OCI-LY1 (cell line): ENCODE measurements at regions not wholly inside any gene's neighbourhood (a gene's known extent, or its start where the extent isn't known, plus 50 kb on each side); places are given as distances from the start of the nearest gene placed in this dataset.

Experiments used
- H2AFZ ChIP-seq: fragments of 200-600 bp; sonication (generic), shearing (Covaris generic); 2 replicates; pipeline ENCODE4 v1.6.0; 2014; ENCODE audit warnings: antibody characterized with exemption, mild to moderate bottlenecking, low read length
- H3F3A ChIP-seq: fragments of 200-600 bp; sonication (generic), shearing (Covaris generic); 2 replicates; pipeline ENCODE4 v1.6.0; 2014; ENCODE audit warnings: mild to moderate bottlenecking, antibody characterized with exemption, low read length, moderate library complexity; ENCODE audit not compliant: insufficient read depth
- H3K27ac ChIP-seq: fragments of 200-600 bp; sonication (generic); 2 replicates; pipeline ENCODE4 v1.5.1; 2014; ENCODE audit warnings: low read length, mixed run types, mild to moderate bottlenecking, low read depth; ENCODE audit not compliant: poor library complexity, severe bottlenecking
- H3K27me3 ChIP-seq: fragments of 200-600 bp; sonication (generic); 2 replicates; pipeline ENCODE4 v1.6.0; 2014; ENCODE audit warnings: antibody characterized with exemption, mild to moderate bottlenecking, low read length, moderate library complexity; ENCODE audit not compliant: insufficient read depth
- H3K36me3 ChIP-seq: fragments of 200-600 bp; sonication (generic); 2 replicates; pipeline ENCODE4 v1.6.1; 2014; ENCODE audit warnings: mild to moderate bottlenecking, antibody characterized with exemption, low read length, moderate library complexity, mixed read lengths; ENCODE audit not compliant: insufficient read depth
- H3K4me1 ChIP-seq: fragments of 200-600 bp; sonication (generic); 2 replicates; pipeline ENCODE4 v1.5.1; 2014; ENCODE audit warnings: mild to moderate bottlenecking, low read length, moderate library complexity; ENCODE audit not compliant: insufficient read depth, severe bottlenecking
- H3K4me2 ChIP-seq: fragments of 200-600 bp; sonication (generic), shearing (Covaris generic); 2 replicates; pipeline ENCODE4 v1.6.1; 2014; ENCODE audit warnings: low read length
- H3K4me3 ChIP-seq: fragments of 200-600 bp; sonication (generic); 2 replicates; pipeline ENCODE4 v1.5.1; 2014; ENCODE audit warnings: low read length, low read depth, mild to moderate bottlenecking, mixed read lengths; ENCODE audit not compliant: poor library complexity, severe bottlenecking
- H3K79me2 ChIP-seq: fragments of 200-600 bp; shearing (Covaris generic); 2 replicates; pipeline ENCODE4 v1.6.1; 2016; ENCODE audit warnings: mixed run types, low read length, mixed read lengths; ENCODE audit not compliant: insufficient read depth
- H3K9ac ChIP-seq: fragments of 200-600 bp; sonication (generic), shearing (Covaris generic); 2 replicates; pipeline ENCODE4 v1.6.1; 2014; ENCODE audit warnings: mild to moderate bottlenecking, low read length, mixed read lengths
- H3K9me2 ChIP-seq: fragments of 200-600 bp; sonication (generic), shearing (Covaris generic); 2 replicates; pipeline ENCODE4 v1.6.1; 2014; ENCODE audit warnings: low read depth, mild to moderate bottlenecking, low read length, mixed read lengths
- H3K9me3 ChIP-seq: fragments of 200-600 bp; shearing (Covaris generic); 2 replicates; pipeline ENCODE4 v1.6.1; 2014; ENCODE audit warnings: low read length, mixed read lengths
- H4K20me1 ChIP-seq: fragments of 200-600 bp; sonication (generic), shearing (Covaris generic); 2 replicates; pipeline ENCODE4 v1.6.0; 2016; ENCODE audit warnings: mild to moderate bottlenecking, low read length; ENCODE audit not compliant: insufficient read depth
- CTCF ChIP-seq: fragments of 200-600 bp; sonication (generic), shearing (Covaris generic); IDR thresholded peaks from 2 replicates; pipeline ENCODE4 v1.5.1; 2017; ENCODE audit warnings: mild to moderate bottlenecking, antibody characterized with exemption, low read length, moderate library complexity, mixed read lengths
- EZH2 ChIP-seq: fragments of 200-600 bp; sonication (generic), shearing (Covaris generic); IDR thresholded peaks from 2 replicates; pipeline ENCODE4 v1.8.0; 2017; ENCODE audit warnings: borderline replicate concordance, mixed run types, mild to moderate bottlenecking, antibody characterized with exemption, low read length, moderate library complexity, mixed read lengths

DNA sequence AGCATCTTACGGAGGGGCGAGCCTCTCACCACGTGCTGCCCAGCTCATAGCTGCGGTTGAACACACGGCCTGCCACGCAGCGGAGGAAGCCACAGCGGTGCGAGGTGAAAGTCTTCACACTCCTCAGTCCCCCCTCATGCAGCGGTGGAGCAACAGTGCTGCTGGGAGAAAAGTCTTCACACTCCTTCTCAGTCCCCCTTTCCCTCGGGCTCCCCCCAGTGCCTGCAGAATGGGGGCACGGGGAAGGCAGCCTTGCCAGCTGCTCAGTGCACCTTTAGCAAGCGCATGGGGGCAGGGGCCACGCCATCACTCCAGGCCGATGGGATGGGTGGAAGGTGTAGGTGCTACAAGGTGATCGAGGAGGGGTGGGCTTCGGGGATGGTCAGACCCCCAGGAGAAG, 206.3 kb upstream of the TCERG1L start:
- no peaks in the 10 kb centered on the region for H3K27me3 ChIP-seq
- H3K27ac ChIP-seq: no peak overlapping the region
- H3K9ac ChIP-seq: no peak overlapping the region
- H3K9me2 ChIP-seq: no peaks in the 10 kb centered on the region
- no peaks in the 10 kb centered on the region for H3F3A ChIP-seq
- H3K4me1 ChIP-seq: no peaks in the 10 kb centered on the region
- TF ChIP-seq EZH2: no peak
- no peak for TF ChIP-seq CTCF
- no peaks in the 10 kb centered on the region for H3K79me2 ChIP-seq
- no peaks in the 10 kb centered on the region for H3K9me3 ChIP-seq
- no peaks in the 10 kb centered on the region for H4K20me1 ChIP-seq
- H3K36me3 ChIP-seq: no peaks in the 10 kb centered on the region
- H2AFZ ChIP-seq: no peak overlapping the region
- H3K4me2 ChIP-seq: no peak overlapping the region
- H3K4me3 ChIP-seq: no peak overlapping the region

DNA sequence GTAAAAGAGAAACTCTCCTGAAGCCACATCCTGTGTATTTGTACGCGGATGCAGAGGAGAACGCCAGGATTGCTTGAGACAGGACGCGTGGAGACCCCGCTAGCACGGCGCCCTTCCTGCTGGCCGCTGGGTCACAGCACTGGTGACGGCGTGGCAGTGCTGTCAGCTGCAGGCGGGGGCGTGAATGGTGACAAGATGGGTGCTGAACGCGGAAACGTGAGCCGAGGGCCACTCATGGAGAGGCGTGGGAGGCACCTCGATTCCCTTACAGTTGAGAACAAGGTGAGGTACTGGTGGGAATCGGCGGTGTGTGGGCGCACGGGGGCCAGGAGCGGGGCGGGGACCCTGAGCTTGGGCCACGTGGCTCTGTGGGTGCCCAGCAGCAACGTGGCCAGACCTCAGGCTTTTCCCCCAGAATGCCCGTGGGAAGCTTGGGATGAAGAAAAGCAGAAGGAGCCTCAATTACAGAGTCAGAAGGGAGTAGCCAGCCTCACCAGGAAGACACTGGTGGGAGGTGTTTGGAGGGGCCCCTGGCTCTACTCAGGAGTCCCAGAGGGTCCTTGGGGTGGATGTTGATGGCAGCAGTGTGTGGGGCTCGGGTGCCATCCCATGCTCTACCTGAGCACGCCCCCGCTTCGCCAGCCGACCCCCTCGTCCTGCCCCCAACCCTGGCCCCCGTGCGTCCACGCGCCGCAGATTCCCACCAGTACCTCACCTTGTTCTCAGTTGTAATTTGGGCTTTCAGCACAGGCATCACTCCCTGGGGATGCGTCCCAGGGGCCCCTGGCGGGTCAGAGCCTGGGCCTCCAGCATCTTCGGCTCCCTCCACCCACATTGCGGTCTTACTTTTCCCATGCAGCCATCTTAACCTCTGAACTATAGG, 208.4 kb upstream of the TCERG1L start:
- Histone ChIP-seq H3K4me2 (no peak overlapping the region), H3K9me3 (no peaks in the 10 kb centered on the region), H3K9ac (no peak overlapping the region), H3F3A (no peaks in the 10 kb centered on the region), H3K36me3 (no peaks in the 10 kb centered on the region), H3K27me3 (no peaks in the 10 kb centered on the region), H3K4me3 (no peak overlapping the region), H3K79me2 (no peaks in the 10 kb centered on the region), H3K27ac (no peak overlapping the region), H3K9me2 (no peaks in the 10 kb centered on the region), H4K20me1 (no peaks in the 10 kb centered on the region), H2AFZ (no peak overlapping the region), H3K4me1 (no peaks in the 10 kb centered on the region)
- TF ChIP-seq CTCF: no peak
- no peak for TF ChIP-seq EZH2

DNA sequence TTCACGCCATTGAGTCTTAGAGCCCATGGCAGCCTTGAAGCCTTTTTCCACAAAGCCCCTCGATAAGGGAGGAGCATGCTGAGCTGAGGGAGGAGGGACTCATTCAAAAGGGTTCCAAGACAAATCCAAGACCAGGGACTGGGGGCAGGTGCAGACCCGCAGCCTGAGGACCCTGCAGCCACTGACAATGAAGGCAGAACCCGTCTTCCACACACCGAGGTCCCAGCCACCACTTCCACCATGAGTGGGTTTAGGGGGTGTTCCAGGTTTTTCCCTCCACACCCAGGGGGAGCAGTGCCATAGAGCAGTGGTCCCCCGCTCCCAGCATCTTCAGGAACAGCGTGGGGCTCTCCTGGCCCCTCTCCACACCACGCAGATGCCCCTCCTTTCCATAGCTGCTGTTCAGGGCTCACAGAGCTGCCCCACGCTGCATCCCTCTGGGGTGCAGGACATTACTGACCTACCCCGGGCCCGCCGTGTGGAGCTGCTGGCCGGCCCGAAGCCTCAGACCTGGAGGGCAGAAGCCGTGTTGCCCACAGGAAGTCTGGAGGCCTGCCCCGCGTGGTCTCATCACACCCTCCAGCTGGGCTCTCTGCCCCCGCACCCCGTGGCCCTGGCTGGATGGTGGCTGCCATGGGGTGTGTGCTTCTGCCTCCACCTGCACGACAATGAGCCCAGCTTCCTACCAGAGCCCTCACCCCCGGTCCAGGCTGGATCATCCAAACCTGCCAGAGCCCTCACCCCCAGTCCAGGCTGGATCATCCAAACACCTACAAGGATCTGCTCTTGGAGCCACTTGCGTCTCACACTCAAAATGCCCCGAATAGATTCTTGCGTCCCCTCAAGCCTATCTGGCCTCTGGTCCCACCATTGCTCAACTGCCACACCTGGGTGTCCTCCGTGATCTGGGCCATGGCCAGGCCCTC, 220.0 kb upstream of the TCERG1L start:
- Histone ChIP-seq H4K20me1 (no peaks in the 10 kb centered on the region), H2AFZ (no peak overlapping the region), H3K4me3 (no peak overlapping the region)

More for the DNA sequence above, 220.0 kb upstream of the TCERG1L start:
- no peaks in the 10 kb centered on the region for H3F3A ChIP-seq
- H3K4me2 ChIP-seq: no peak overlapping the region
- TF ChIP-seq CTCF (no peak), EZH2 (no peak)
- H3K27ac ChIP-seq: no peak overlapping the region
- H3K9me3 ChIP-seq: no peaks in the 10 kb centered on the region
- no peaks in the 10 kb centered on the region for H3K79me2 ChIP-seq
- H3K9ac ChIP-seq: no peak overlapping the region
- no peaks in the 10 kb centered on the region for H3K9me2 ChIP-seq
- no peaks in the 10 kb centered on the region for H3K4me1 ChIP-seq
- H3K36me3 ChIP-seq: no peaks in the 10 kb centered on the region
- 0 out of 2 replicates have a peak, but pooled peaks cover 3% of the 10 kb centered on the region for H3K27me3 ChIP-seq
